ENCODE measurements at regions not wholly inside any gene's neighbourhood (a gene's known extent, or its start where the extent isn't known, plus 50 kb on each side); places are given as distances from the start of the nearest gene placed in this dataset.

DNA sequence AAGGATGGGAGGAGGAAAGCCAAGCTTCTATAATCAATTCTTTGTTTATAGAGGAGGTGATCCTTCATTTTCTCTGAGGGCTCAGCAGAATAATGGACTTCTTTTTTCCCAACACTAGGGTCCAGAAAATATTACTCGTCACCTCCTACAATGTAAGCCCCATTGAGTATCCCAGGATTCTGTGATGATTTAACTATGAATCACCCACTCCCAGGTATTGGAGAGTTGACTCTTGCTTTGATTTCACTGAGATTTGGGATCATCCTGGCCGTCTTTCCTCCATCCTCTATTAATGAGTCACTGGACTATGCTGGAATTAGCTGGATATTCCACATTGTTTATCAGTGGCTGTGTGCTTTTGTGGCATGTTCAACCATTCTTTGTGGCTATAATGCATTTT, 452.0 kb downstream of the NPIPA7 start:
- Histone ChIP-seq H3K36me3 (replicated peaks; ENCODE audit: insufficient read depth, low read length) (no peaks in the 10 kb centered on the region), H3K4me1 (ENCODE audit: low read length) (no peaks in the 10 kb centered on the region), H3K4me3 (ENCODE audit: low read length) (no peak overlapping the region), H3K9me2 (replicated peaks; ENCODE audit: insufficient read depth, low read length) (no peaks in the 10 kb centered on the region), H3K9me3 (replicated peaks; ENCODE audit: insufficient read depth, low read length) (no peaks in the 10 kb centered on the region), H3K9ac (ENCODE audit: low read length) (no peak overlapping the region), H3K27ac (ENCODE audit: low read length) (no peak overlapping the region), H3F3A (ENCODE audit: insufficient read depth, low read length) (no peaks in the 10 kb centered on the region), H3K27me3 (replicated peaks; ENCODE audit: insufficient read depth, low read length) (no peaks in the 10 kb centered on the region), H3K79me2 (ENCODE audit: low read length) (no peaks in the 10 kb centered on the region), H2AFZ (ENCODE audit: low read length) (no peak overlapping the region), H3K4me2 (ENCODE audit: low read depth, low read length) (no peak overlapping the region), H4K20me1 (ENCODE audit: insufficient read depth, low read length) (no peaks in the 10 kb centered on the region)
- no peak for DNase-seq
- no peak for TF ChIP-seq EZH2 (optimal IDR thresholded peaks at IDR 0.05; ENCODE audit: low read depth, low read length)
- TF ChIP-seq, protein P1, sequence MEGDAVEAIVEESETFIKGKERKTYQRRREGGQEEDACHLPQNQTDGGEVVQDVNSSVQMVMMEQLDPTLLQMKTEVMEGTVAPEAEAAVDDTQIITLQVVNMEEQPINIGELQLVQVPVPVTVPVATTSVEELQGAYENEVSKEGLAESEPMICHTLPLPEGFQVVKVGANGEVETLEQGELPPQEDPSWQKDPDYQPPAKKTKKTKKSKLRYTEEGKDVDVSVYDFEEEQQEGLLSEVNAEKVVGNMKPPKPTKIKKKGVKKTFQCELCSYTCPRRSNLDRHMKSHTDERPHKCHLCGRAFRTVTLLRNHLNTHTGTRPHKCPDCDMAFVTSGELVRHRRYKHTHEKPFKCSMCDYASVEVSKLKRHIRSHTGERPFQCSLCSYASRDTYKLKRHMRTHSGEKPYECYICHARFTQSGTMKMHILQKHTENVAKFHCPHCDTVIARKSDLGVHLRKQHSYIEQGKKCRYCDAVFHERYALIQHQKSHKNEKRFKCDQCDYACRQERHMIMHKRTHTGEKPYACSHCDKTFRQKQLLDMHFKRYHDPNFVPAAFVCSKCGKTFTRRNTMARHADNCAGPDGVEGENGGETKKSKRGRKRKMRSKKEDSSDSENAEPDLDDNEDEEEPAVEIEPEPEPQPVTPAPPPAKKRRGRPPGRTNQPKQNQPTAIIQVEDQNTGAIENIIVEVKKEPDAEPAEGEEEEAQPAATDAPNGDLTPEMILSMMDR (IDR thresholded peaks at IDR 0.05; ENCODE audit: low read length) = no peak
- TF ChIP-seq EZH2phosphoT487 (IDR thresholded peaks at IDR 0.05; ENCODE audit: low read length) = no peak

DNA sequence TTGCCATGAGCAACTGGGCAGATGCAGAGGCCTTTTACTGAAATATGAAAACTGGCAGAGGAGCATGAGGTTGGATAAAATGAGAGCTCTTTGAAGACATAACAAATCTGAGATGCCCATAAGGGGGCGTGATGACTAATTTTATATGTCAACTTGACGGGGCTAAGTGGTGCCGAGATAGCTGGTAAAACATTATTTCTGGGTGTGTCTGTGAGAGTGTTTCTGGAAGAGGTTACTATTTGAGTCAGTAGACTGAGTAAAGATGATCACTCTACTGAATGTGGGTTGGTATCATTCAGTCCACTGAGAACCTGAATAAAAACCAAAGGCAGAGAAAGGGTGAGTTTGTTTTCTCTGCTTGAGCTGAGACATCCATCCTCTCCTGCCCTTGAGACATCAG, 454.2 kb downstream of the NPIPA7 start:
- no peak for TF ChIP-seq EZH2 (optimal IDR thresholded peaks at IDR 0.05; ENCODE audit: low read depth, low read length)
- Histone ChIP-seq H3K4me1 (ENCODE audit: low read length) (no peaks in the 10 kb centered on the region), H3K9ac (ENCODE audit: low read length) (no peak overlapping the region), H3K4me2 (ENCODE audit: low read depth, low read length) (no peak overlapping the region), H4K20me1 (ENCODE audit: insufficient read depth, low read length) (no peaks in the 10 kb centered on the region), H3K79me2 (ENCODE audit: low read length) (no peaks in the 10 kb centered on the region), H2AFZ (ENCODE audit: low read length) (no peak overlapping the region), H3K4me3 (ENCODE audit: low read length) (no peak overlapping the region), H3K9me2 (replicated peaks; ENCODE audit: insufficient read depth, low read length) (no peaks in the 10 kb centered on the region), H3K27ac (ENCODE audit: low read length) (no peak overlapping the region), H3F3A (ENCODE audit: insufficient read depth, low read length) (no peaks in the 10 kb centered on the region), H3K9me3 (replicated peaks; ENCODE audit: insufficient read depth, low read length) (no peaks in the 10 kb centered on the region), H3K27me3 (replicated peaks; ENCODE audit: insufficient read depth, low read length) (no peaks in the 10 kb centered on the region), H3K36me3 (replicated peaks; ENCODE audit: insufficient read depth, low read length) (no peaks in the 10 kb centered on the region)
- DNase-seq = no peak

DNA sequence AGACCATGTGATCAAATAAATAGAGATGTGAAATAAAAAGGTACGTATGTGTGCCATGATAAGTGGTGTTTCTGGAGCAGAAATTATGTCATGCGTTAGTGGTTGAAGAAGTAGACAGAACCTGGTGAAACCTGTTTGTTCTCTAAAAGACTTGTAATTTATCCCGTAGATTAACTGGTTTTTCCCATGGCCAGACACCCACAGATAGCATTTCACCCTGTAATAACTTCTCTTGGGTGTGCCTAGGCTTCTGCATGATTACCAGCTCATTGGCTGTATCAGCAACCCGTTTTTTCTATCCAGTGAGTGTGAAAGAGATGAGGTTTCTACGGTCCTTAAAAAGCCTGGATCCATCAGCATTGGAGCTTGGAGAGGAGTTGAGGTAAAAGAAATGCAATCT, 471.3 kb downstream of the NPIPA7 start:
- no peak for DNase-seq
- Histone ChIP-seq H3K27me3 (replicated peaks; ENCODE audit: insufficient read depth, low read length) (no peaks in the 10 kb centered on the region), H3K9ac (ENCODE audit: low read length) (no peak overlapping the region), H3K4me1 (ENCODE audit: low read length) (no peaks in the 10 kb centered on the region), H3K27ac (ENCODE audit: low read length) (no peak overlapping the region), H2AFZ (ENCODE audit: low read length) (no peak overlapping the region), H3K4me2 (ENCODE audit: low read depth, low read length) (no peak overlapping the region), H3F3A (ENCODE audit: insufficient read depth, low read length) (no peaks in the 10 kb centered on the region), H4K20me1 (ENCODE audit: insufficient read depth, low read length) (no peaks in the 10 kb centered on the region), H3K79me2 (ENCODE audit: low read length) (no peaks in the 10 kb centered on the region), H3K9me2 (replicated peaks; ENCODE audit: insufficient read depth, low read length) (no peaks in the 10 kb centered on the region), H3K36me3 (replicated peaks; ENCODE audit: insufficient read depth, low read length) (no peaks in the 10 kb centered on the region), H3K9me3 (replicated peaks; ENCODE audit: insufficient read depth, low read length) (no peaks in the 10 kb centered on the region), H3K4me3 (ENCODE audit: low read length) (no peak overlapping the region)
- TF ChIP-seq EZH2phosphoT487 (IDR thresholded peaks at IDR 0.05; ENCODE audit: low read length) (no peak), EZH2 (optimal IDR thresholded peaks at IDR 0.05; ENCODE audit: low read depth, low read length) (no peak)
- TF ChIP-seq, protein P1 (IDR thresholded peaks at IDR 0.05; ENCODE audit: low read length) = no peak

DNA sequence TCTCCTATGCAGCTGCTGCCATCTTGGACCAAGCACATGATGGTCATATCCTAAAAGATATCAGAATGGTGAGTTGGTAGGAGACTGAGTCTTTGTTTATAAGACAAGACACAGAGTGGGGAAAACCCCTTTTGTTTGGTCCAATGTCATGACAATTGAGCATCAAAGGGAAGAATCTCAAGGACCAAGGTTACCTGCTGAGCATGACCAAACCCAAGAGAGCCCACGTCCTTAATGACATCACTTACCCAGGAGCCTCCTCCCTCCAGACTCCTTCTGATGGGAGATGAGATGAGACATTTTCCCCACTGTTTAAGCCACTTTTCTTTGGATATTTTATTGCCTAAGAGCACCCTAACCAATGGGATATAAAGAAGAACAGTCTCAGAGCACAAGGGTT, 478.1 kb downstream of the NPIPA7 start:
- no peak for DNase-seq
- Histone ChIP-seq H3K4me3 (ENCODE audit: low read length) (no peak overlapping the region), H3K4me2 (ENCODE audit: low read depth, low read length) (no peak overlapping the region), H3K27me3 (replicated peaks; ENCODE audit: insufficient read depth, low read length) (no peaks in the 10 kb centered on the region), H3K27ac (ENCODE audit: low read length) (no peak overlapping the region), H3K36me3 (replicated peaks; ENCODE audit: insufficient read depth, low read length) (no peaks in the 10 kb centered on the region), H3K79me2 (ENCODE audit: low read length) (no peaks in the 10 kb centered on the region), H2AFZ (ENCODE audit: low read length) (no peak overlapping the region), H3K4me1 (ENCODE audit: low read length) (no peaks in the 10 kb centered on the region; the same call in 1 of the 2 replicates), H3K9me3 (replicated peaks; ENCODE audit: insufficient read depth, low read length) (no peaks in the 10 kb centered on the region), H3K9me2 (replicated peaks; ENCODE audit: insufficient read depth, low read length) (no peaks in the 10 kb centered on the region), H3K9ac (ENCODE audit: low read length) (no peak overlapping the region), H3F3A (ENCODE audit: insufficient read depth, low read length) (no peaks in the 10 kb centered on the region), H4K20me1 (ENCODE audit: insufficient read depth, low read length) (no peaks in the 10 kb centered on the region)
- TF ChIP-seq EZH2 (optimal IDR thresholded peaks at IDR 0.05; ENCODE audit: low read depth, low read length) (no peak), EZH2phosphoT487 (IDR thresholded peaks at IDR 0.05; ENCODE audit: low read length) (no peak)
- TF ChIP-seq, protein P1 (IDR thresholded peaks at IDR 0.05; ENCODE audit: low read length) = no peak
